A673 (cell line): ENCODE measurements at regions not wholly inside any gene's neighbourhood (a gene's known extent, or its start where the extent isn't known, plus 50 kb on each side); places are given as distances from the start of the nearest gene placed in this dataset.

Experiments used
- BruUV-seq: library from RNA; stranded (reverse); fragments of 400-500 nt; replicated peaks from 2 replicates; lab custom pipeline; 2021; lab: Mats Ljungman, UMichigan
- CTCF ChIA-PET: fragments of 300-600 bp; sonication (Branson Sonifier 250); formaldehyde crosslinking; loops from one replicate; lab custom pipeline; 2022; ENCODE audit warnings: antibody characterized with exemption; lab: Charles Lee
- POLR2A ChIA-PET: fragments of 300-600 bp; sonication (Branson Sonifier 250); formaldehyde crosslinking; loops from one replicate; lab custom pipeline; 2022; ENCODE audit warnings: antibody characterized with exemption; ENCODE audit not compliant: low non-redundant PET; lab: Charles Lee
- DNase-seq: peaks from one replicate; pipeline ENCODE4 v3.0.0-alpha.2; 2015; ENCODE audit warnings: low spot score
- H3K27ac ChIP-seq: fragments of 200-600 bp; sonication (generic); 2 replicates; pipeline ENCODE4 v1.5.1; 2016; ENCODE audit warnings: mixed run types, low read depth, mild to moderate bottlenecking, mixed read lengths, antibody characterized with exemption, low read length; ENCODE audit not compliant: poor library complexity, severe bottlenecking
- H3K27me3 ChIP-seq: fragments of 200-600 bp; sonication (generic); replicated peaks from 2 replicates; pipeline ENCODE4 v1.6.1; 2017; ENCODE audit warnings: mixed run types, low read depth, mild to moderate bottlenecking, mixed read lengths, antibody characterized with exemption, low read length; ENCODE audit not compliant: insufficient read depth, poor library complexity
- H3K36me3 ChIP-seq: fragments of 200-600 bp; sonication (generic); 2 replicates; pipeline ENCODE4 v1.6.1; 2016; ENCODE audit warnings: mixed run types, mild to moderate bottlenecking, mixed read lengths, antibody characterized with exemption, low read length; ENCODE audit not compliant: insufficient read depth, poor library complexity, severe bottlenecking
- H3K4me1 ChIP-seq: fragments of 200-600 bp; sonication (generic); 2 replicates; pipeline ENCODE4 v1.6.1; 2017; ENCODE audit warnings: mixed run types, mild to moderate bottlenecking, mixed read lengths, antibody characterized with exemption, low read length; ENCODE audit not compliant: insufficient read depth, poor library complexity, severe bottlenecking
- H3K4me3 ChIP-seq: fragments of 200-600 bp; sonication (generic); 2 replicates; pipeline ENCODE4 v1.5.1; 2016; ENCODE audit warnings: low read depth, mixed run types, mild to moderate bottlenecking, mixed read lengths, low read length; ENCODE audit not compliant: poor library complexity, severe bottlenecking
- H3K9me3 ChIP-seq: fragments of 200-600 bp; sonication (generic); 2 replicates; pipeline ENCODE4 v1.6.1; 2016; ENCODE audit warnings: mixed run types, low read depth, mild to moderate bottlenecking, mixed read lengths, antibody characterized with exemption, low read length; ENCODE audit not compliant: poor library complexity, severe bottlenecking
- EZH2 ChIP-seq: fragments of 200-600 bp; sonication (generic); IDR thresholded peaks from 2 replicates; pipeline ENCODE4 v1.6.1; 2017; ENCODE audit warnings: borderline replicate concordance, low read depth, mild to moderate bottlenecking, mixed read lengths, antibody characterized with exemption, low read length; ENCODE audit not compliant: poor library complexity, severe bottlenecking
- intact Hi-C: fragments of 100-400 bp; cut with micrococcal nuclease; formaldehyde crosslinking; loops from one replicate; pipeline ENCODE4 v1.10.0; 2022; ENCODE audit not compliant: unreplicated experiment
- TF ChIP-seq, protein P1 (sequence below): fragments of 300-800, 200-600 bp; sonication (generic); conservative IDR thresholded peaks from 2 replicates; pipeline ENCODE4 v1.5.1; 2017; ENCODE audit warnings: low read depth, mild to moderate bottlenecking, antibody characterized with exemption, low read length, moderate library complexity, mixed read lengths

DNA sequence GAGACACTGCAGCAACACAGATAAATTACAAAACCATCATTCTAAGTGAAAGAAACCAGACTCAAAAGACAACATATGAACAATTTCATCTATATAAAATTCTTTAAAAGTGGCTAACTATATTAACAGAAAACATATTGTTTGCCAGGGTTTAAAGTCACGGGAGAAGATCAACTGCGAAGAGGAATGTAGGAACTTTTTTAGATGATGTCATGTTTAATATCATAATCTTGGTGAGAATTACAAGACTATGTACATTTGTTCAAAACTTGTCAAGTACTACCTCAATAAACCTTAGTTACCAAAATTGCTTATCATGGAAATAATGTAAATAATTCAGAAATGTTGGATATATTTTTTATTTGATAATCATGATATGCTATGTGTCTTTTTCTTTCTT lies 395.1 kb upstream of the PLSCR5 start:
- CTCF ChIA-PET, result no interaction called here

GRCh38 chr3:146991907-146992306 lies 386.8 kb upstream of the PLSCR5 start:
- BruUV-seq, result no TSS peak
- TF ChIP-seq EZH2, result no peak
- TF ChIP-seq, protein P1, sequence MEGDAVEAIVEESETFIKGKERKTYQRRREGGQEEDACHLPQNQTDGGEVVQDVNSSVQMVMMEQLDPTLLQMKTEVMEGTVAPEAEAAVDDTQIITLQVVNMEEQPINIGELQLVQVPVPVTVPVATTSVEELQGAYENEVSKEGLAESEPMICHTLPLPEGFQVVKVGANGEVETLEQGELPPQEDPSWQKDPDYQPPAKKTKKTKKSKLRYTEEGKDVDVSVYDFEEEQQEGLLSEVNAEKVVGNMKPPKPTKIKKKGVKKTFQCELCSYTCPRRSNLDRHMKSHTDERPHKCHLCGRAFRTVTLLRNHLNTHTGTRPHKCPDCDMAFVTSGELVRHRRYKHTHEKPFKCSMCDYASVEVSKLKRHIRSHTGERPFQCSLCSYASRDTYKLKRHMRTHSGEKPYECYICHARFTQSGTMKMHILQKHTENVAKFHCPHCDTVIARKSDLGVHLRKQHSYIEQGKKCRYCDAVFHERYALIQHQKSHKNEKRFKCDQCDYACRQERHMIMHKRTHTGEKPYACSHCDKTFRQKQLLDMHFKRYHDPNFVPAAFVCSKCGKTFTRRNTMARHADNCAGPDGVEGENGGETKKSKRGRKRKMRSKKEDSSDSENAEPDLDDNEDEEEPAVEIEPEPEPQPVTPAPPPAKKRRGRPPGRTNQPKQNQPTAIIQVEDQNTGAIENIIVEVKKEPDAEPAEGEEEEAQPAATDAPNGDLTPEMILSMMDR, result no peak
- H3K27me3 ChIP-seq, result no peaks in the 10 kb centered on the region
- H3K4me3 ChIP-seq, result no peak overlapping the region
- H3K4me1 ChIP-seq, result no peaks in the 10 kb centered on the region
- no peaks in the 10 kb centered on the region for H3K36me3 ChIP-seq
- no peaks in the 10 kb centered on the region for H3K9me3 ChIP-seq
- DNase-seq, result no peak
- intact Hi-C loops, result no loop called here
- H3K27ac ChIP-seq, result no peak overlapping the region
- ChIA-PET POLR2A (no interaction called here), CTCF (no interaction called here)

More for the DNA sequence above, 395.1 kb upstream of the PLSCR5 start:
- Histone ChIP-seq H3K36me3 (no peaks in the 10 kb centered on the region), H3K27ac (no peak overlapping the region), H3K4me1 (no peaks in the 10 kb centered on the region), H3K27me3 (no peaks in the 10 kb centered on the region), H3K4me3 (no peak overlapping the region), H3K9me3 (no peaks in the 10 kb centered on the region)
- POLR2A ChIA-PET, result no interaction called here
- DNase-seq, result no peak
- intact Hi-C loops, result no loop called here
- TF ChIP-seq EZH2, result no peak
- TF ChIP-seq, protein P1, result no peak
- BruUV-seq, result no TSS peak

DNA sequence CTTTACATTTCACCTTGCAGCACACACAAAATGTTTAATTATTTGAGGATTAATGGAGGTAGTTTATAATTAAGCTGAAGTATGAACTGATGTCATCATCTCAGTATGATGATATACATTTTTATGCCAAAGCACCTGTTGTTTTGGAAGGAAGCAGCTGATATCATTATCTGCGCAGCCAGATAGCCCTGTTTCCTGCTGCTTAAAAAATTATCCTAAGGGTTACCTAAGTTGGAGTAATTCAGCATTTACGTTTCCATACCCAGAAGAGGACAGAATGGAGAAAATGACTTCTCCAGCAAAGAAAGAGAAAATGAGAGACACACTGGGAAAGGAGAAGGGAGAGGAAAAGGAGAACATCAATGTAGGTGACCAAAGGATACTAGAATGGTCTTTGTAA lies 370.3 kb upstream of the PLSCR5 start:
- BruUV-seq, result no TSS peak
- H3K4me1 ChIP-seq, result no peaks in the 10 kb centered on the region
- no peak for TF ChIP-seq EZH2
- CTCF ChIA-PET, result no interaction called here
- POLR2A ChIA-PET, result no interaction called here
- H3K27ac ChIP-seq, result no peak overlapping the region
- H3K36me3 ChIP-seq, result no peaks in the 10 kb centered on the region
- H3K4me3 ChIP-seq, result no peak overlapping the region
- no peak for DNase-seq
- no peaks in the 10 kb centered on the region for H3K27me3 ChIP-seq
- H3K9me3 ChIP-seq, result no peaks in the 10 kb centered on the region
- intact Hi-C loops, result no loop called here

- no peak for DNase-seq
- BruUV-seq, result no TSS peak
- CTCF ChIA-PET, result no interaction called here
Measured at GRCh38 chr3:146975032-146975431, 369.9 kb upstream of the PLSCR5 start.

More at GRCh38 chr3:146975032-146975431, 369.9 kb upstream of the PLSCR5 start:
- no peak overlapping the region for H3K27ac ChIP-seq
- POLR2A ChIA-PET, result no interaction called here
- H3K4me1 ChIP-seq, result no peaks in the 10 kb centered on the region
- TF ChIP-seq EZH2, result no peak
- TF ChIP-seq, protein P1, result no peak
- no peaks in the 10 kb centered on the region for H3K36me3 ChIP-seq
- H3K27me3 ChIP-seq, result no peaks in the 10 kb centered on the region
- intact Hi-C loops, result no loop called here
- no peak overlapping the region for H3K4me3 ChIP-seq
- no peaks in the 10 kb centered on the region for H3K9me3 ChIP-seq
